Neural cell (in vitro differentiated cells): ENCODE measurements at regions not wholly inside any gene's neighbourhood (a gene's known extent, or its start where the extent isn't known, plus 50 kb on each side); places are given as distances from the start of the nearest gene placed in this dataset.

Experiments used
- H2AFZ ChIP-seq: fragments of 200-600, 300-800 bp; sonication (generic), shearing (Covaris generic); 2 replicates; pipeline ENCODE4 v1.6.0; 2014; ENCODE audit warnings: low read depth, mild to moderate bottlenecking, antibody characterized with exemption, low read length, moderate library complexity
- H3F3A ChIP-seq: fragments of 200-600 bp; shearing (Covaris generic); 2 replicates; pipeline ENCODE4 v1.6.1; 2016; ENCODE audit warnings: mild to moderate bottlenecking, moderate library complexity, mixed read lengths, antibody characterized with exemption, low read length; ENCODE audit not compliant: insufficient read depth, poor library complexity, severe bottlenecking
- H3K27ac ChIP-seq: fragments of 200-600, 300-800 bp; sonication (generic), shearing (Covaris generic); 2 replicates; pipeline ENCODE4 v1.5.1; 2014; ENCODE audit warnings: mild to moderate bottlenecking, low read length, moderate library complexity
- H3K27me3 ChIP-seq: fragments of 300-800, 200-600 bp; sonication (generic), shearing (Covaris generic); 2 replicates; pipeline ENCODE4 v1.6.0; 2014; ENCODE audit warnings: mild to moderate bottlenecking, low read depth, low read length, moderate library complexity; ENCODE audit not compliant: insufficient read depth
- H3K36me3 ChIP-seq: fragments of 300-800, 200-600 bp; sonication (generic), shearing (Covaris generic); 2 replicates; pipeline ENCODE4 v1.5.1; 2014; ENCODE audit warnings: mild to moderate bottlenecking, antibody characterized with exemption, low read length, moderate library complexity; ENCODE audit not compliant: insufficient read depth
- H3K4me2 ChIP-seq: fragments of 300-800, 200-600 bp; sonication (generic), shearing (Covaris generic); 2 replicates; pipeline ENCODE4 v1.6.0; 2014; ENCODE audit warnings: mild to moderate bottlenecking, low read length
- H3K4me3 ChIP-seq: fragments of 300-800, 200-600 bp; sonication (generic), shearing (Covaris generic); 2 replicates; pipeline ENCODE4 v1.5.1; 2014; ENCODE audit warnings: mild to moderate bottlenecking, low read length, moderate library complexity
- H3K79me2 ChIP-seq: fragments of 200-600 bp; shearing (Covaris generic); replicated peaks from 2 replicates; pipeline ENCODE4 v1.6.0; 2014; ENCODE audit warnings: mild to moderate bottlenecking, low read length, moderate library complexity; ENCODE audit not compliant: insufficient read depth
- H3K9ac ChIP-seq: fragments of 300-800, 200-600 bp; sonication (generic), shearing (Covaris generic); 2 replicates; pipeline ENCODE4 v1.6.1; 2016; ENCODE audit warnings: mild to moderate bottlenecking, low read length, mixed read lengths
- H3K9me2 ChIP-seq: fragments of 200-600 bp; shearing (Covaris generic); 2 replicates; pipeline ENCODE4 v1.6.1; 2016; ENCODE audit warnings: mild to moderate bottlenecking, low read length, mixed read lengths; ENCODE audit not compliant: insufficient read depth
- H3K9me3 ChIP-seq: fragments of 200-600, 300-800 bp; sonication (generic), shearing (Covaris generic); 2 replicates; pipeline ENCODE4 v1.6.1; 2016; ENCODE audit warnings: mild to moderate bottlenecking, mixed run types, low read length, moderate library complexity, mixed read lengths
- H4K20me1 ChIP-seq: fragments of 200-600 bp; shearing (Covaris generic); 2 replicates; pipeline ENCODE4 v1.6.1; 2016; ENCODE audit warnings: mild to moderate bottlenecking, mixed run types; ENCODE audit not compliant: insufficient read depth
- EP300 ChIP-seq: fragments of 450-650 bp; conservative IDR thresholded peaks from 2 replicates; pipeline ENCODE4 v1.6.1; 2014; ENCODE audit warnings: antibody characterized with exemption, mild to moderate bottlenecking, moderate library complexity; ENCODE audit not compliant: poor library complexity, severe bottlenecking
- EZH2 ChIP-seq: fragments of 200-600, 300-800 bp; shearing (Covaris generic), sonication (generic); IDR thresholded peaks from 2 replicates; pipeline ENCODE4 v1.6.1; 2014; ENCODE audit warnings: antibody characterized with exemption, low read length, borderline replicate concordance, mild to moderate bottlenecking; ENCODE audit not compliant: insufficient read depth, poor library complexity, severe bottlenecking
- MXI1 ChIP-seq: fragments of 450-650 bp; conservative IDR thresholded peaks from 2 replicates; pipeline ENCODE4 v1.6.1; 2014; ENCODE audit warnings: antibody characterized with exemption, mild to moderate bottlenecking; ENCODE audit not compliant: poor library complexity, severe bottlenecking
- POLR2AphosphoS5 ChIP-seq: IDR thresholded peaks from 2 replicates; pipeline ENCODE4 v1.6.1; 2012
- RAD21 ChIP-seq: fragments of 450-650 bp; conservative IDR thresholded peaks from 2 replicates; pipeline ENCODE4 v1.6.1; 2014; ENCODE audit warnings: antibody characterized with exemption, mild to moderate bottlenecking, moderate library complexity
- SMC3 ChIP-seq: fragments of 450-650 bp; conservative IDR thresholded peaks from 2 replicates; pipeline ENCODE4 v1.6.1; 2014; ENCODE audit warnings: antibody characterized with exemption, mild to moderate bottlenecking, moderate library complexity; ENCODE audit not compliant: poor library complexity
- TAF1 ChIP-seq: IDR thresholded peaks from 2 replicates; pipeline ENCODE4 v1.6.1; 2012; ENCODE audit warnings: low read depth
- TF ChIP-seq, protein P1 (sequence below): IDR thresholded peaks from 2 replicates; pipeline ENCODE4 v1.6.1; 2012; ENCODE audit warnings: borderline replicate concordance
- TF ChIP-seq, protein P2 (sequence below): fragments of 450-650 bp; IDR thresholded peaks from 2 replicates; pipeline ENCODE4 v1.5.1; 2014; ENCODE audit warnings: antibody characterized with exemption, mild to moderate bottlenecking, moderate library complexity; ENCODE audit not compliant: poor library complexity, severe bottlenecking

DNA sequence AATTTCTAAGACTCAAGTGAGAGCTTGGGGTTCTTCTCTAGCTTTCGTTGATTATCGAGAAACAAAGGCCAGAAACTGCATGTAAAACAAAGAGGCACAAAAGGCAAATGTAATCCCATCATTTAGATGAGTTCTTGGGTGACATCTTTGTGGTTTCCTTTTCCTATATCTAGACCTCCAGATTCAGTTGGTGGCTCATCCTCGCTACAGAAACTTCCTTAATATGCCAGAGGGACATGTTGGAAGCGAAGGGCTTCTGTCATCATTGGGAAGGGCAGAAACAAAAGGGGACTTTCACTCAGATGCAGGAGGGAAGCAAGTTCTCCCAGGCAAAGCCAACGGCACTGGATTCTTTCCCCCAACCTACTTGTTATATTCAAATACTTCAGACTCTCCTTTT is 150.6 kb upstream of the ZFHX3 start:
- Histone ChIP-seq H3K9me3 (no peaks in the 10 kb centered on the region), H3K4me2 (no peak overlapping the region), H3K9me2 (no peaks in the 10 kb centered on the region), H2AFZ (no peak overlapping the region), H3F3A (no peaks in the 10 kb centered on the region), H3K36me3 (no peaks in the 10 kb centered on the region), H3K9ac (no peak overlapping the region), H3K27me3 (no peaks in the 10 kb centered on the region), H3K27ac (no peak overlapping the region), H4K20me1 (no peaks in the 10 kb centered on the region), H3K4me3 (no peak overlapping the region), H3K79me2 (no peaks in the 10 kb centered on the region)
- TF ChIP-seq EP300: no peak
- TF ChIP-seq, protein P1, sequence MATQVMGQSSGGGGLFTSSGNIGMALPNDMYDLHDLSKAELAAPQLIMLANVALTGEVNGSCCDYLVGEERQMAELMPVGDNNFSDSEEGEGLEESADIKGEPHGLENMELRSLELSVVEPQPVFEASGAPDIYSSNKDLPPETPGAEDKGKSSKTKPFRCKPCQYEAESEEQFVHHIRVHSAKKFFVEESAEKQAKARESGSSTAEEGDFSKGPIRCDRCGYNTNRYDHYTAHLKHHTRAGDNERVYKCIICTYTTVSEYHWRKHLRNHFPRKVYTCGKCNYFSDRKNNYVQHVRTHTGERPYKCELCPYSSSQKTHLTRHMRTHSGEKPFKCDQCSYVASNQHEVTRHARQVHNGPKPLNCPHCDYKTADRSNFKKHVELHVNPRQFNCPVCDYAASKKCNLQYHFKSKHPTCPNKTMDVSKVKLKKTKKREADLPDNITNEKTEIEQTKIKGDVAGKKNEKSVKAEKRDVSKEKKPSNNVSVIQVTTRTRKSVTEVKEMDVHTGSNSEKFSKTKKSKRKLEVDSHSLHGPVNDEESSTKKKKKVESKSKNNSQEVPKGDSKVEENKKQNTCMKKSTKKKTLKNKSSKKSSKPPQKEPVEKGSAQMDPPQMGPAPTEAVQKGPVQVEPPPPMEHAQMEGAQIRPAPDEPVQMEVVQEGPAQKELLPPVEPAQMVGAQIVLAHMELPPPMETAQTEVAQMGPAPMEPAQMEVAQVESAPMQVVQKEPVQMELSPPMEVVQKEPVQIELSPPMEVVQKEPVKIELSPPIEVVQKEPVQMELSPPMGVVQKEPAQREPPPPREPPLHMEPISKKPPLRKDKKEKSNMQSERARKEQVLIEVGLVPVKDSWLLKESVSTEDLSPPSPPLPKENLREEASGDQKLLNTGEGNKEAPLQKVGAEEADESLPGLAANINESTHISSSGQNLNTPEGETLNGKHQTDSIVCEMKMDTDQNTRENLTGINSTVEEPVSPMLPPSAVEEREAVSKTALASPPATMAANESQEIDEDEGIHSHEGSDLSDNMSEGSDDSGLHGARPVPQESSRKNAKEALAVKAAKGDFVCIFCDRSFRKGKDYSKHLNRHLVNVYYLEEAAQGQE: no peak
- no peak for TF ChIP-seq SMC3
- no peak for TF ChIP-seq EZH2
- TF ChIP-seq RAD21: no peak

DNA sequence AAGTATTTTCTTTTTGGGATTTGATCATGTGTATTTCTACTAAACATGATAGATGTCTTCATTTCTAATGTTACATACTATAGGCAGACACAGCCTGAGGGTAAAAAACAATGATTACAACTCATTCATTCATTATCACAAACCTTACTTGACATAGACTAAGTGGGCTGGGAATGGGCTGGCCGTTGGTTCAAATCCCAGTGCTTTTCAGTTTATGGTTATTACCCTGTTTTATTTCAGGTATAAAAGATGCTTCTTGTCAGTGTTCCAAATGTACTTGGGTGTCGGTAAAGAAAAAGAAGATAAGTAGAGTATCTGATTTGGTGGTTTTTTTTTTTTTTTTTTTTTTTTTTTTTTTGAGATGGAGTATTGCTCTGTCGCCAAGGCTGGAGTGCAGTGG is 149.7 kb upstream of the ZFHX3 start:
- Histone ChIP-seq H3K36me3 (no peaks in the 10 kb centered on the region), H3K27me3 (no peaks in the 10 kb centered on the region), H4K20me1 (no peaks in the 10 kb centered on the region), H3K79me2 (no peaks in the 10 kb centered on the region), H3K27ac (no peak overlapping the region), H3K9me2 (no peaks in the 10 kb centered on the region), H3K9ac (no peak overlapping the region), H2AFZ (no peak overlapping the region), H3K4me2 (no peak overlapping the region), H3F3A (no peaks in the 10 kb centered on the region), H3K9me3 (no peaks in the 10 kb centered on the region), H3K4me3 (no peak overlapping the region)
- TF ChIP-seq EP300: no peak
- TF ChIP-seq, protein P2, sequence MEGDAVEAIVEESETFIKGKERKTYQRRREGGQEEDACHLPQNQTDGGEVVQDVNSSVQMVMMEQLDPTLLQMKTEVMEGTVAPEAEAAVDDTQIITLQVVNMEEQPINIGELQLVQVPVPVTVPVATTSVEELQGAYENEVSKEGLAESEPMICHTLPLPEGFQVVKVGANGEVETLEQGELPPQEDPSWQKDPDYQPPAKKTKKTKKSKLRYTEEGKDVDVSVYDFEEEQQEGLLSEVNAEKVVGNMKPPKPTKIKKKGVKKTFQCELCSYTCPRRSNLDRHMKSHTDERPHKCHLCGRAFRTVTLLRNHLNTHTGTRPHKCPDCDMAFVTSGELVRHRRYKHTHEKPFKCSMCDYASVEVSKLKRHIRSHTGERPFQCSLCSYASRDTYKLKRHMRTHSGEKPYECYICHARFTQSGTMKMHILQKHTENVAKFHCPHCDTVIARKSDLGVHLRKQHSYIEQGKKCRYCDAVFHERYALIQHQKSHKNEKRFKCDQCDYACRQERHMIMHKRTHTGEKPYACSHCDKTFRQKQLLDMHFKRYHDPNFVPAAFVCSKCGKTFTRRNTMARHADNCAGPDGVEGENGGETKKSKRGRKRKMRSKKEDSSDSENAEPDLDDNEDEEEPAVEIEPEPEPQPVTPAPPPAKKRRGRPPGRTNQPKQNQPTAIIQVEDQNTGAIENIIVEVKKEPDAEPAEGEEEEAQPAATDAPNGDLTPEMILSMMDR: no peak
- TF ChIP-seq, protein P1: no peak
- no peak for TF ChIP-seq SMC3
- no peak for TF ChIP-seq RAD21
- no peak for TF ChIP-seq TAF1
- TF ChIP-seq MXI1: no peak
- TF ChIP-seq POLR2AphosphoS5: no peak
- TF ChIP-seq EZH2: no peak
